WERI-Rb-1 (cell line): ENCODE measurements at regions not wholly inside any gene's neighbourhood (a gene's known extent, or its start where the extent isn't known, plus 50 kb on each side); places are given as distances from the start of the nearest gene placed in this dataset.
"Not testable (repeated sequence)": the region's sequence is repeated elsewhere in the genome, so short reads cannot be mapped to it uniquely, and the experiment has no call there.

Experiments
- DNase-seq: peaks from one replicate; pipeline ENCODE4 v3.0.0-alpha.2; 2020
- H3K27ac ChIP-seq: fragments of 250-450 bp; sonication (Bioruptor Pico); 2 replicates; pipeline ENCODE4 v1.5.1; 2020; ENCODE audit warnings: mild to moderate bottlenecking, moderate library complexity
- H3K27me3 ChIP-seq: fragments of 250-450 bp; sonication (Bioruptor Pico); 2 replicates; pipeline ENCODE4 v1.5.1; 2021; ENCODE audit warnings: mild to moderate bottlenecking, low read depth, moderate library complexity; ENCODE audit not compliant: insufficient read depth, severe bottlenecking
- H3K36me3 ChIP-seq: fragments of 250-450 bp; sonication (Bioruptor Pico); 2 replicates; pipeline ENCODE4 v1.5.1; 2020; ENCODE audit warnings: mild to moderate bottlenecking, moderate library complexity
- H3K4me3 ChIP-seq: 2 replicates; pipeline ENCODE4 v1.5.1; 2011; ENCODE audit warnings: low read depth, mild to moderate bottlenecking, control low read depth, low read length
- H3K9me3 ChIP-seq: fragments of 250-450 bp; sonication (Bioruptor Pico); 2 replicates; pipeline ENCODE4 v1.5.1; 2021; ENCODE audit warnings: mild to moderate bottlenecking, moderate library complexity; ENCODE audit not compliant: severe bottlenecking
- TF ChIP-seq, protein P1 (sequence below): IDR thresholded peaks from 2 replicates; pipeline ENCODE4 v1.5.1; 2011; ENCODE audit warnings: low read depth, mild to moderate bottlenecking, control low read depth, inconsistent platforms, low read length

DNA sequence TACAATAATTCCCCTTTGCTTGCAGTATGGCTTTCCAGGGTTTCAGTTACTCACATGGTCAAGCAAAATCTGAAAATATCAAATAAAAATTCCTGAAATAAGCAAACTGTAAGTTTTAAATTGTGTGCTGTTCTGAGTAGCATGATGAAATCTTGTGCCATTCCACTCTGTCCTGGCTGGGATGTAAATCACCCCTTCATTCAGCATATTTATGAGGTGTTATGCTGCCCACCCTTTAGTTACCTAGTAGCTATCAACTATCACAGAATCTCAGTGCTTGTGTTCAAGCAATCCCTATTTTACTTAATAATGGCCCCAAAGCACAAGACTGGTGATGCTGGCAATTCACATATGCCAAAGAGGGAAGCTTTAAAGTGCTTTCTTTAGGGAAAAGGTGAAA, 867.7 kb upstream of the NRXN1 start:
- no peaks in the 10 kb centered on the region for H3K36me3 ChIP-seq
- H3K27me3 ChIP-seq = no peaks in the 10 kb centered on the region
- DNase-seq = no peak
- no peaks in the 10 kb centered on the region for H3K9me3 ChIP-seq
- TF ChIP-seq, protein P1, sequence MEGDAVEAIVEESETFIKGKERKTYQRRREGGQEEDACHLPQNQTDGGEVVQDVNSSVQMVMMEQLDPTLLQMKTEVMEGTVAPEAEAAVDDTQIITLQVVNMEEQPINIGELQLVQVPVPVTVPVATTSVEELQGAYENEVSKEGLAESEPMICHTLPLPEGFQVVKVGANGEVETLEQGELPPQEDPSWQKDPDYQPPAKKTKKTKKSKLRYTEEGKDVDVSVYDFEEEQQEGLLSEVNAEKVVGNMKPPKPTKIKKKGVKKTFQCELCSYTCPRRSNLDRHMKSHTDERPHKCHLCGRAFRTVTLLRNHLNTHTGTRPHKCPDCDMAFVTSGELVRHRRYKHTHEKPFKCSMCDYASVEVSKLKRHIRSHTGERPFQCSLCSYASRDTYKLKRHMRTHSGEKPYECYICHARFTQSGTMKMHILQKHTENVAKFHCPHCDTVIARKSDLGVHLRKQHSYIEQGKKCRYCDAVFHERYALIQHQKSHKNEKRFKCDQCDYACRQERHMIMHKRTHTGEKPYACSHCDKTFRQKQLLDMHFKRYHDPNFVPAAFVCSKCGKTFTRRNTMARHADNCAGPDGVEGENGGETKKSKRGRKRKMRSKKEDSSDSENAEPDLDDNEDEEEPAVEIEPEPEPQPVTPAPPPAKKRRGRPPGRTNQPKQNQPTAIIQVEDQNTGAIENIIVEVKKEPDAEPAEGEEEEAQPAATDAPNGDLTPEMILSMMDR = no peak
- H3K4me3 ChIP-seq = no peak overlapping the region
- no peak overlapping the region for H3K27ac ChIP-seq

GRCh38 chr2:51894584-51894983, 862.7 kb upstream of the NRXN1 start:
- H3K27ac ChIP-seq, H3K36me3 ChIP-seq, H3K4me3 ChIP-seq, H3K9me3 ChIP-seq, H3K27me3 ChIP-seq, DNase-seq: not testable (repeated sequence)

- H3K36me3 ChIP-seq = no peaks in the 10 kb centered on the region
- TF ChIP-seq, protein P1 = no peak
- no peak overlapping the region for H3K27ac ChIP-seq
- H3K27me3 ChIP-seq = no peaks in the 10 kb centered on the region
- no peaks in the 10 kb centered on the region for H3K9me3 ChIP-seq
- no peak for DNase-seq
- H3K4me3 ChIP-seq = no peak overlapping the region
Observed at GRCh38 chr2:51888120-51888519, 856.2 kb upstream of the NRXN1 start.

DNA sequence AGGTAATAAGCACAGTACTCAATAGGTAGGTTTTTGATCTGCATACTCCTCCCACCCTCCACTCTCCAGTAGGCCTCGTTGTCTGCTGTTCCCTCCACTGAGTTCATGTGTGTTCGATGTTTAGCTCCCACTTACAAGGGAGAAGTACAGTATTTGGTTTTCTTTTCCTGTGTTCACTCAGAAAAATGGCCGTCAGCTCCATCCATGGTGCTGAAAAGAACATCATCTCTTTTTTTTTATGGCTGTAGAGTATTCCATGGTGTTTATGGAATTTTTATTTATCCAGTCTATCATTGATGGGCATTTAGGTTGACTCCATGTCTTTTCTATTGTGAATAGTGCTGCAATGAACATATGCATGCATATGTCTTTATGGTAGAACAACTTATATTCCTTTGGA, 849.7 kb upstream of the NRXN1 start:
- no peak for DNase-seq
- TF ChIP-seq, protein P1 = no peak
- no peaks in the 10 kb centered on the region for H3K9me3 ChIP-seq
- no peak overlapping the region for H3K27ac ChIP-seq
- H3K4me3 ChIP-seq = no peak overlapping the region
- no peaks in the 10 kb centered on the region for H3K36me3 ChIP-seq
- no peaks in the 10 kb centered on the region for H3K27me3 ChIP-seq

DNA sequence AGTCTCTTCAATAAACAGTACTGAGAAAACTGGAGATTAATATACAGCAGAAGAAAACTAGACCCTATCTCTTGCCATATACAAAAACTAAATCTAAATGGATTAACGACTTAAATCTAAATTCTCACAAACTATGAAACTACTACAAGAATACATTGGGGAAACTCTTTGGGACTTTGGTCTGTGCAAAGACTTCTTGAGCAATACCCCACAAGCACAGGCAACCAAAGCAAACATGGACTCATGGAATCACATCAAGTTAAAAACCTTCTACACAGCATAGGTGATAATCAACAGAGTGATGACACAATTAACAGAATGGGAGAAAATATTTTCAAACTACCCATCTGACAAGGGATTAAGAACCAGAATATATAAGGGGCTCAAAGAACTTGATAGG, 848.2 kb upstream of the NRXN1 start:
- DNase-seq = no peak
- Histone ChIP-seq H3K36me3 (no peaks in the 10 kb centered on the region), H3K9me3 (no peaks in the 10 kb centered on the region), H3K27me3 (no peaks in the 10 kb centered on the region), H3K4me3 (no peak overlapping the region), H3K27ac (no peak overlapping the region)
- TF ChIP-seq, protein P1 = no peak

DNA sequence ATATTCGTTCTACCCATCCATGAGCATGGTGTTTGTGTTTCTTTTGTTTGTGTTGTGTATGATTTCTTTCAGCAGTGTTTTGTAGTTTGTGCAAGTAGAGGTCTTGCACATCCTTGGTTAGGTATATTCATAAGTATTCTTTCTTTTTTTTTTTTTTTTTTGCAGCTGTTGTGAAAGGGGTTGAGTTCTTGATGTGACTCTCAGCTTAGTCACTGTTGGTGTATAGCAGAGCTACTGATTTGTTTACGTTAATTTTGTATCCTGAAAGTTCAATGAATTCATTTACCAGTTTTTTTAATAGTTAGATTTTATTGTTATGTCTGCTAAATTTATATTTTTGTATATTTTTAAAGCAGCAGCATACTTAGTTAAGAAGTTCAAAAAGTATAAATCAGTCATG, 834.4 kb upstream of the NRXN1 start:
- Histone ChIP-seq H3K36me3 (no peaks in the 10 kb centered on the region), H3K27ac (no peak overlapping the region), H3K27me3 (no peaks in the 10 kb centered on the region), H3K9me3 (peaks cover 2% of the 10 kb centered on the region), H3K4me3 (no peak overlapping the region)
- TF ChIP-seq, protein P1 = no peak
- no peak for DNase-seq

- Histone ChIP-seq H3K27ac (no peak overlapping the region), H3K27me3 (no peaks in the 10 kb centered on the region), H3K36me3 (no peaks in the 10 kb centered on the region), H3K4me3 (no peak overlapping the region), H3K9me3 (no peaks in the 10 kb centered on the region)
- DNase-seq = no peak
- TF ChIP-seq, protein P1 = no peak
Observed at GRCh38 chr2:51859260-51859659, 827.3 kb upstream of the NRXN1 start.
